MCF 10A (cell line): ENCODE measurements at regions not wholly inside any gene's neighbourhood (a gene's known extent, or its start where the extent isn't known, plus 50 kb on each side); places are given as distances from the start of the nearest gene placed in this dataset.

ENCODE experiments used
- BruUV-seq: library from RNA; stranded (reverse); fragments of 400-500 nt; replicated peaks from 2 replicates; lab custom pipeline; 2021; lab: Mats Ljungman, UMichigan
- CTCF ChIA-PET: fragments of 300-600 bp; sonication (Branson Sonifier 250); formaldehyde crosslinking; extraction: SDS; loops from one replicate; lab custom pipeline; 2021; ENCODE audit warnings: antibody characterized with exemption, inconsistent platforms; lab: Yijun Ruan, JAX
- POLR2A ChIA-PET: fragments of 300-600, 350-650 bp; sonication (Branson Sonifier 250); formaldehyde crosslinking; extraction: SDS; loops from one replicate; lab custom pipeline; 2020; ENCODE audit warnings: antibody characterized with exemption, inconsistent platforms; lab: Yijun Ruan, JAX
- DNase-seq: peaks from one replicate; pipeline ENCODE4 v3.0.0-alpha.2; 2018; ENCODE audit not compliant: unreplicated experiment
- H3K27ac Mint-ChIP-seq: one replicate; pipeline ENCODE4 v1.8.0; 2022; ENCODE audit warnings: mild to moderate bottlenecking, low read depth, mixed read lengths; ENCODE audit not compliant: unreplicated experiment
- H3K27me3 Mint-ChIP-seq: one replicate; pipeline ENCODE4 v1.8.0; 2022; ENCODE audit warnings: mixed read lengths; ENCODE audit not compliant: insufficient read depth, unreplicated experiment
- H3K36me3 Mint-ChIP-seq: one replicate; pipeline ENCODE4 v1.8.0; 2022; ENCODE audit warnings: mild to moderate bottlenecking, moderate library complexity, mixed read lengths; ENCODE audit not compliant: insufficient read depth, unreplicated experiment
- H3K4me1 Mint-ChIP-seq: one replicate; pipeline ENCODE4 v1.8.0; 2022; ENCODE audit warnings: mixed read lengths; ENCODE audit not compliant: insufficient read depth, unreplicated experiment
- H3K4me3 Mint-ChIP-seq: one replicate; pipeline ENCODE4 v1.8.0; 2022; ENCODE audit warnings: mild to moderate bottlenecking, moderate library complexity, mixed read lengths; ENCODE audit not compliant: unreplicated experiment
- H3K9me3 Mint-ChIP-seq: one replicate; pipeline ENCODE4 v1.8.0; 2022; ENCODE audit warnings: mixed read lengths; ENCODE audit not compliant: unreplicated experiment
- intact Hi-C: fragments of 100-400 bp; cut with micrococcal nuclease; formaldehyde crosslinking; loops from 2 replicates; pipeline ENCODE4 v1.14.1; 2022
- TF ChIP-seq, protein P1 (sequence below): fragments of 200-600 bp; IDR thresholded peaks from one replicate; pipeline ENCODE4 v1.8.0; 2022; ENCODE audit warnings: antibody characterized with exemption, mild to moderate bottlenecking; ENCODE audit not compliant: unreplicated experiment

DNA sequence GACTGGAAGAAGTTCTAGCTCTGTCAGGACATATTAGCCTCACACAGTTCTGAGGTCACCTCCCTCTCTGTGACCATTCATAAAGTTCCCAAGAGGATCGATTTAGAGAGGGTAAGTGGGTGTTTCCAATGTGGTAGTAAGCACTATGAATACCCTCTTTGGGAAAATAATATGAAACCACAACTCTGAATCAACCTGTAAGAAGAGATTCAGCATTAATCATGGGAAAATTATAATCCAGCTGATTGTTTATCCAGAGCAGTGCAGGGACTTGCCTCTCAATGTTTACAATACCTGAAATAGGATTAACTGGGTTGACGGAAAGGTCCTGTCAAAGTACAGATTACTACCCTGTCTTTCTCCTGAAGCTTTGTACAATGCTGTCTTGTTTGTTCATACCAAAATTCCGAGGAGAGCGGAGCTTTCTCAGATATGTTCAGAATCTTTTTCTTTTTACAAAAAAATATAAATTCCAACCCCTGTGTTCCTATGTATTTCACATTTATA is 302.9 kb upstream of the DPPA4 start:
- POLR2A ChIA-PET, result interaction anchor here (0.7 to 0.8 kb wide), 2 partner anchors 18 to 1315 kb away, joined by 4 read pairs; no protein-coding TSS in a partner anchor
- intact Hi-C loops, result no loop called here
- Mint-ChIP-seq H3K27me3 (no peaks in the 10 kb centered on the region), H3K27ac (no peak overlapping the region), H3K4me3 (no peak overlapping the region), H3K4me1 (peaks cover 5% of the 10 kb centered on the region), H3K9me3 (no peaks in the 10 kb centered on the region), H3K36me3 (no peaks in the 10 kb centered on the region)
- no peak for DNase-seq
- CTCF ChIA-PET, result no interaction called here
- BruUV-seq, result no TSS peak
- TF ChIP-seq, protein P1, sequence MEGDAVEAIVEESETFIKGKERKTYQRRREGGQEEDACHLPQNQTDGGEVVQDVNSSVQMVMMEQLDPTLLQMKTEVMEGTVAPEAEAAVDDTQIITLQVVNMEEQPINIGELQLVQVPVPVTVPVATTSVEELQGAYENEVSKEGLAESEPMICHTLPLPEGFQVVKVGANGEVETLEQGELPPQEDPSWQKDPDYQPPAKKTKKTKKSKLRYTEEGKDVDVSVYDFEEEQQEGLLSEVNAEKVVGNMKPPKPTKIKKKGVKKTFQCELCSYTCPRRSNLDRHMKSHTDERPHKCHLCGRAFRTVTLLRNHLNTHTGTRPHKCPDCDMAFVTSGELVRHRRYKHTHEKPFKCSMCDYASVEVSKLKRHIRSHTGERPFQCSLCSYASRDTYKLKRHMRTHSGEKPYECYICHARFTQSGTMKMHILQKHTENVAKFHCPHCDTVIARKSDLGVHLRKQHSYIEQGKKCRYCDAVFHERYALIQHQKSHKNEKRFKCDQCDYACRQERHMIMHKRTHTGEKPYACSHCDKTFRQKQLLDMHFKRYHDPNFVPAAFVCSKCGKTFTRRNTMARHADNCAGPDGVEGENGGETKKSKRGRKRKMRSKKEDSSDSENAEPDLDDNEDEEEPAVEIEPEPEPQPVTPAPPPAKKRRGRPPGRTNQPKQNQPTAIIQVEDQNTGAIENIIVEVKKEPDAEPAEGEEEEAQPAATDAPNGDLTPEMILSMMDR, result no peak

DNA sequence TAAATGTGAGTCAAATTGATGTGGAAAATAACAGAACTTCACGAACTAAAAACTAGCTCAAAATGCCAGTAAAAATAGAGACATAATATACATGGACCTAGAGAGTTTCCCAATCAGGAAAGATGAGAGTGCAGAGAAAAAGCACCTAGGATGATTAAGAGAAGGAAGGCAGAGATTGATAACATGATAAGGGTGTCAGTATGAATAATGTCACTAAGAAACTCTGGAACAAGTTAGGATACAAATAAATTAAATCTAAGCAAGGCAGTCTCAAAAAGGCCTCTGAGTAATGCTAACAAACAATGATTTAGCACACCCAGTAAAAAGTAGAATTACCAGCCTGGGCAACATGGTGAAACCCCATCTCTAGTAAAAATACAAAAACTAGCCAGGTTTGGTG is 304.7 kb upstream of the DPPA4 start:
- Mint-ChIP-seq H3K27ac (no peak overlapping the region), H3K4me1 (peaks cover 5% of the 10 kb centered on the region), H3K27me3 (no peaks in the 10 kb centered on the region), H3K4me3 (no peak overlapping the region), H3K36me3 (no peaks in the 10 kb centered on the region), H3K9me3 (no peaks in the 10 kb centered on the region)
- TF ChIP-seq, protein P1, result no peak
- DNase-seq, result no peak
- ChIA-PET CTCF (interaction anchor here (0.6 to 0.9 kb wide), 4 partner anchors 9 to 1848 kb away, joined by 3 read pairs; no protein-coding TSS in a partner anchor), POLR2A (interaction anchor here (0.6 kb wide), 1 partner anchor 1457 kb away, joined by 3 read pairs; no protein-coding TSS in a partner anchor)
- intact Hi-C loops, result no loop called here
- BruUV-seq, result no TSS peak

DNA sequence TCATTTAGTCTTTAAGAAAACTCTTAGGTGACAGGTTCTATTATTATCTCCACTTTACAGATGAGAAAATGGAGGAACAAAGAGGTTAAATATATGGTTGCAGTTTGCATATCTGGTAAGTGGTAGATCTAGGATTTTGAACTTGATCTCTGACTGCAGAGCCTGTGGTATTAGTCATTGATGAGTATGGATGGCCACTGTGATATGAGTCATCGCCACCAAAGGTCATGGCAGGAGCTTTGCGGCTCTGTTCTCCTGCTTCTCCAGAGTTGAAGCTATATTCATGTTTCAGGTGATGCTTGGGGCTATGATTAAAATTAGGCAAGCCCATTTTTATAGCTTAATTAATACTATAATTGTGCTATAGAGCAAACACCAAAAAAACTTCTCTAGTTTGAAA is 306.2 kb upstream of the DPPA4 start:
- H3K27me3 Mint-ChIP-seq, result no peaks in the 10 kb centered on the region
- BruUV-seq, result no TSS peak
- H3K4me3 Mint-ChIP-seq, result no peak overlapping the region
- peak; percentile 64 for DNase-seq
- H3K27ac Mint-ChIP-seq, result no peak overlapping the region
- POLR2A ChIA-PET, result interaction anchor here (0.7 kb wide), 1 partner anchor 112 kb away, joined by 3 read pairs; no protein-coding TSS in a partner anchor
- H3K4me1 Mint-ChIP-seq, result peaks cover 5% of the 10 kb centered on the region
- intact Hi-C loops, result no loop called here
- CTCF ChIA-PET, result interaction anchor here (0.6 to 1.3 kb wide), 2 partner anchors 90 to 593 kb away, joined by 3 to 4 read pairs; no protein-coding TSS in a partner anchor
- TF ChIP-seq, protein P1, result no peak
- H3K36me3 Mint-ChIP-seq, result no peaks in the 10 kb centered on the region
- no peaks in the 10 kb centered on the region for H3K9me3 Mint-ChIP-seq

DNA sequence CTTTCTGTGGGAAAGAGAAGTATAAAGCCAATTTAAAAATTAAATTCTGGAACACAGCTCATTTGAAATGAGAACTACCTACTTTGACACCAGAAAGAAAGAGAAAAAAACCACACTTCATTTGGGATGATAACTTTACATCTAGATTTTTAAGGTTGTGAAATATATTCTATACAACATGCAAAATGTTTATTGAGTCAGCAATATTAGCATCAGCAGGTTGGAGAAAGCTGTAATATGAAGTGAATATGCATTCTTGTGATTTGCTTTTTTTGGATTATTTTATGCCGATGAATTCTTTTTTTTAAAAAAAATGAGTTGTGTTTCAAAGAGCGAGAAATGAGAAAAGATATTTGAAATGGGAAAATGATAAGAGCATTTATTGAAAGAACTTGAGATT is 307.0 kb upstream of the DPPA4 start:
- intact Hi-C loops, result no loop called here

More for the DNA sequence above, 307.0 kb upstream of the DPPA4 start:
- TF ChIP-seq, protein P1, result no peak
- no peak for DNase-seq
- Mint-ChIP-seq H3K9me3 (peaks cover 6% of the 10 kb centered on the region), H3K4me3 (no peak overlapping the region), H3K27me3 (no peaks in the 10 kb centered on the region), H3K4me1 (peaks cover 5% of the 10 kb centered on the region), H3K27ac (no peak overlapping the region), H3K36me3 (no peaks in the 10 kb centered on the region)
- POLR2A ChIA-PET, result no interaction called here
- BruUV-seq, result no TSS peak
- CTCF ChIA-PET, result interaction anchor here (1.3 kb wide), 1 partner anchor 91 kb away, joined by 4 read pairs; no protein-coding TSS in a partner anchor
